GM10266 (cell line): ENCODE measurements at regions not wholly inside any gene's neighbourhood (a gene's known extent, or its start where the extent isn't known, plus 50 kb on each side); places are given as distances from the start of the nearest gene placed in this dataset.

ENCODE experiments used
- DNase-seq: peaks from one replicate; pipeline ENCODE4 v3.0.0; 2012; ENCODE audit errors: extremely low spot score
- CTCF ChIP-seq: IDR thresholded peaks from 2 replicates; pipeline ENCODE4 v1.5.1; 2012; ENCODE audit warnings: mild to moderate bottlenecking, low read depth; ENCODE audit not compliant: control insufficient read depth, insufficient read depth; ENCODE audit errors: missing control alignments

GRCh38 chr3:161893972-161894371 lies 397.4 kb downstream of the OTOL1 start:
- no peak for DNase-seq
- no peak for TF ChIP-seq CTCF

GRCh38 chr3:161894657-161895056 lies 398.0 kb downstream of the OTOL1 start:
- no peak for TF ChIP-seq CTCF
- DNase-seq: no peak

GRCh38 chr3:161905520-161906132 lies 409.0 kb downstream of the OTOL1 start:
- no peak for TF ChIP-seq CTCF
- DNase-seq: no peak

GRCh38 chr3:161913786-161914389 lies 417.3 kb downstream of the OTOL1 start:
- DNase-seq: no peak
- no peak for TF ChIP-seq CTCF

- TF ChIP-seq CTCF: no peak
- no peak for DNase-seq
These were observed 418.3 kb downstream of the OTOL1 start for GRCh38 chr3:161914703-161915417.

GRCh38 chr3:161915418-161915750 lies 418.8 kb downstream of the OTOL1 start:
- TF ChIP-seq CTCF: no peak
- DNase-seq: no peak

- TF ChIP-seq CTCF: no peak
- DNase-seq: no peak
These were observed 423.6 kb downstream of the OTOL1 start for GRCh38 chr3:161920196-161920595.
